Endothelial cell of umbilical vein (primary cell): ENCODE measurements at regions not wholly inside any gene's neighbourhood (a gene's known extent, or its start where the extent isn't known, plus 50 kb on each side); places are given as distances from the start of the nearest gene placed in this dataset.
"Not testable (repeated sequence)": the region's sequence is repeated elsewhere in the genome, so short reads cannot be mapped to it uniquely, and the experiment has no call there.

ENCODE experiments used
- BruUV-seq: library from RNA; stranded (reverse); fragments of 400-500 nt; replicated peaks from 2 replicates; lab custom pipeline; 2021; lab: Mats Ljungman, UMichigan
- CTCF ChIA-PET: fragments of 300-600, 350-600 bp; sonication (Branson Sonifier 250); formaldehyde crosslinking; loops from one replicate; lab custom pipeline; 2021; ENCODE audit warnings: antibody characterized with exemption, inconsistent platforms; lab: Charles Lee
- POLR2A ChIA-PET: fragments of 300-600, 350-600 bp; sonication (Branson Sonifier 250); formaldehyde crosslinking; loops from one replicate; lab custom pipeline; 2021; ENCODE audit warnings: antibody characterized with exemption, inconsistent platforms; lab: Charles Lee
- DNase-seq: peaks from one replicate; pipeline ENCODE4 v3.0.0-alpha.2; 2011; ENCODE audit warnings: low read depth, low spot score
- FAIRE-seq: peaks from 2 replicates; lab custom pipeline; 2011; peaks lifted over from hg19 to GRCh38; lab: Jason Lieb, UNC
- H2AFZ ChIP-seq: 2 replicates; pipeline ENCODE4 v1.6.0; 2012; ENCODE audit warnings: low read depth, low read length, control low read depth, inconsistent platforms
- H3K27ac ChIP-seq: 2 replicates; pipeline ENCODE4 v1.5.1; 2011; ENCODE audit warnings: low read depth, mild to moderate bottlenecking, control low read depth, low read length, moderate library complexity; ENCODE audit not compliant: insufficient read depth
- H3K27me3 ChIP-seq, 2 experiments: 2 replicates each; pipeline versions ENCODE4 v1.6.0 to v1.6.1; 2011; ENCODE audit warnings: low read length in 2 of 2, mixed read lengths in 1 of 2; ENCODE audit not compliant: control insufficient read depth in 2 of 2, insufficient read depth in 2 of 2
- H3K36me3 ChIP-seq, 2 experiments: 2 replicates in 1 of 2; 3 replicates in 1 of 2; pipeline ENCODE4 v1.5.1; 2011; ENCODE audit warnings: low read length in 2 of 2, mild to moderate bottlenecking in 1 of 2, moderate library complexity in 1 of 2; ENCODE audit not compliant: control insufficient read depth in 2 of 2, insufficient read depth in 2 of 2; ENCODE audit errors: extremely low read depth in 1 of 2
- H3K4me1 ChIP-seq: 3 replicates; pipeline ENCODE4 v1.5.1; 2011; ENCODE audit warnings: mild to moderate bottlenecking, low read length; ENCODE audit not compliant: control insufficient read depth, insufficient read depth; ENCODE audit errors: extremely low read depth
- H3K4me2 ChIP-seq: 2 replicates; pipeline ENCODE4 v1.6.1; 2011; ENCODE audit warnings: low read length, control low read depth, mixed read lengths; ENCODE audit not compliant: insufficient read depth
- H3K4me3 ChIP-seq, 3 experiments: fragments of 200-600 bp in 1 of 3; sonication (generic), shearing (Covaris generic) in 1 of 3; replicated peaks in 1 of 3; 2 replicates each; pipeline ENCODE4 v1.5.1; 2011 to 2016; ENCODE audit warnings: control low read depth in 3 of 3, low read length in 3 of 3, mild to moderate bottlenecking in 2 of 3, inconsistent platforms in 1 of 3, low read depth in 1 of 3, moderate library complexity in 1 of 3; ENCODE audit not compliant: insufficient read depth in 1 of 3
- H3K79me2 ChIP-seq: 2 replicates; pipeline ENCODE4 v1.6.0; 2012; ENCODE audit warnings: low read length, inconsistent platforms; ENCODE audit not compliant: control insufficient read depth, insufficient read depth
- H3K9ac ChIP-seq: replicated peaks from 2 replicates; pipeline ENCODE3; 2011; ENCODE audit warnings: low read length, control low read depth; ENCODE audit not compliant: insufficient read depth; ENCODE audit errors: extremely low read depth
- H3K9me1 ChIP-seq: replicated peaks from 3 replicates; pipeline ENCODE4 v1.6.0; 2011; ENCODE audit warnings: mild to moderate bottlenecking, low read length; ENCODE audit not compliant: control insufficient read depth, insufficient read depth; ENCODE audit errors: extremely low read depth
- H3K9me3 ChIP-seq: replicated peaks from 2 replicates; pipeline ENCODE4 v1.5.1; 2012; ENCODE audit warnings: low read length, inconsistent platforms; ENCODE audit not compliant: control insufficient read depth, insufficient read depth
- H4K20me1 ChIP-seq: replicated peaks from 2 replicates; pipeline ENCODE3; 2011; ENCODE audit warnings: mild to moderate bottlenecking, low read length; ENCODE audit not compliant: control insufficient read depth, insufficient read depth; ENCODE audit errors: extremely low read depth
- EZH2 ChIP-seq: IDR thresholded peaks from 2 replicates; pipeline ENCODE4 v1.6.1; 2012; ENCODE audit warnings: borderline replicate concordance, low read depth, mild to moderate bottlenecking, moderate library complexity, low read length, inconsistent platforms; ENCODE audit not compliant: severe bottlenecking
- FOS ChIP-seq: IDR thresholded peaks from 2 replicates; pipeline ENCODE4 v1.6.1; 2011; ENCODE audit warnings: mild to moderate bottlenecking, low read length, moderate library complexity, borderline replicate concordance; ENCODE audit not compliant: insufficient read depth
- JUN ChIP-seq: IDR thresholded peaks from 2 replicates; pipeline ENCODE4 v1.6.1; 2011; ENCODE audit warnings: borderline replicate concordance, low read depth; ENCODE audit not compliant: insufficient read length, insufficient read depth
- POLR2A ChIP-seq: IDR thresholded peaks from 2 replicates; pipeline ENCODE4 v1.6.1; 2012; ENCODE audit warnings: low read depth, mild to moderate bottlenecking, control low read depth, low read length
- dilution Hi-C: fragments of 300-500 bp; cut with MboI; formaldehyde crosslinking; loops from one replicate; pipeline ENCODE4 v1.15.0; 2019; ENCODE audit warnings: low sequenced_read_pairs; ENCODE audit not compliant: extremely low pct_ligation_motif_present
- intact Hi-C: fragments of 100-400 bp; cut with micrococcal nuclease; formaldehyde crosslinking; loops from one replicate; pipeline ENCODE4 v1.10.0; 2022
- TF ChIP-seq, protein P1 (sequence below), 2 donors: IDR thresholded peaks; 1 replicate in 1 of 2; 2 replicates in 1 of 2; pipeline ENCODE4 v1.5.1; 2011; ENCODE audit warnings: low read length in 2 of 2, mild to moderate bottlenecking in 2 of 2, moderate library complexity in 2 of 2, control low read depth in 1 of 2, inconsistent platforms in 1 of 2, low read depth in 1 of 2; ENCODE audit not compliant: insufficient read depth in 1 of 2; ENCODE audit errors: extremely low read depth in 1 of 2
- TF ChIP-seq, protein P2 (sequence below): IDR thresholded peaks from 2 replicates; pipeline ENCODE4 v1.6.1; 2011; ENCODE audit not compliant: insufficient read depth, insufficient read length

DNA sequence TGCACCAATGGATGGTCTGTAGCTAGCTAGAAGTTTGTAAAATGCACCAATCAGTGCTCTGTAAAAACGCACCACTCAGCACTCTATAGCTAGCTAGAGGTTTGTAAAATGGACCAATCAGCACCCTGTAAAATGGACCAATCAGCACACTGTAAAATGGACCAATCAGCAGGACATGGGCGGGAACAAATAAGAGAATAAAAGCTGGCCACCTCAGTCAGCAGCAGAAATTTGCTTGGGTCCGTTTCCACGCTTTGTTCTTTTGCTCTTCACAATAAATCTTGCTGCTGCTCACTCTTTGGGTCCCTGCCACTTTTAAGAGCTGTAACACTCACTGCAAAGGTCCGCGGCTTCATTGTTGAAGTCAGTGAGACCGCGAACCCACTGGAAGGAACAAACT is 109.5 kb downstream of the AKAP11 start:
- BruUV-seq, CTCF ChIA-PET, H3K4me1 ChIP-seq, H3K36me3 ChIP-seq, POLR2A ChIA-PET, intact Hi-C loops, FAIRE-seq, DNase-seq, H3K79me2 ChIP-seq, H3K4me3 ChIP-seq, H3K4me2 ChIP-seq, H3K9me1 ChIP-seq, H3K9ac ChIP-seq, dilution Hi-C loops, H3K27me3 ChIP-seq, H2AFZ ChIP-seq, H3K27ac ChIP-seq, H4K20me1 ChIP-seq, H3K9me3 ChIP-seq: not testable (repeated sequence)

DNA sequence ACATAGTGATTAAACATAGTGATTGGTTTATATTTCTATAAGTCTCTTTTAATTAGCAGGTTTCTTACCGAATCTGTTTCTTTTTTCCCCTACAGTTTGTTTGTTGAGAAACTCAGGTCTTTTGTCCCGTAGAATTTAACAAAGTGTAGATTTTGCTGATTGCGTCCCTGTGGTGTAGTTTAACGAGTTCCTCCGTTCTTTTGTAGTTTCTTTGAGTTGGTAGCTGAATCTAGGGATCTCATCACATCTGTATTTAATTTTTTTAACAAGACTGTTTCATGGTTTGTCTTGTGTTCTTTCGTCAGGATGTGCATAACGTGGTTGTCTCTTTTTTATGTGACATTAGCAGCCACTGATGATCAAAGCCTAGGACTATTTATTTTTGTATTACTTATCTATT is 111.1 kb downstream of the AKAP11 start:
- no peaks in the 10 kb centered on the region for H3K36me3 ChIP-seq
- H3K79me2 ChIP-seq = no peaks in the 10 kb centered on the region
- no peaks in the 10 kb centered on the region for H4K20me1 ChIP-seq
- no peaks in the 10 kb centered on the region for H3K9me3 ChIP-seq
- no peak overlapping the region for H3K4me3 ChIP-seq
- no peaks in the 10 kb centered on the region for H3K9me1 ChIP-seq
- intact Hi-C loops = no loop called here
- TF ChIP-seq, protein P1, sequence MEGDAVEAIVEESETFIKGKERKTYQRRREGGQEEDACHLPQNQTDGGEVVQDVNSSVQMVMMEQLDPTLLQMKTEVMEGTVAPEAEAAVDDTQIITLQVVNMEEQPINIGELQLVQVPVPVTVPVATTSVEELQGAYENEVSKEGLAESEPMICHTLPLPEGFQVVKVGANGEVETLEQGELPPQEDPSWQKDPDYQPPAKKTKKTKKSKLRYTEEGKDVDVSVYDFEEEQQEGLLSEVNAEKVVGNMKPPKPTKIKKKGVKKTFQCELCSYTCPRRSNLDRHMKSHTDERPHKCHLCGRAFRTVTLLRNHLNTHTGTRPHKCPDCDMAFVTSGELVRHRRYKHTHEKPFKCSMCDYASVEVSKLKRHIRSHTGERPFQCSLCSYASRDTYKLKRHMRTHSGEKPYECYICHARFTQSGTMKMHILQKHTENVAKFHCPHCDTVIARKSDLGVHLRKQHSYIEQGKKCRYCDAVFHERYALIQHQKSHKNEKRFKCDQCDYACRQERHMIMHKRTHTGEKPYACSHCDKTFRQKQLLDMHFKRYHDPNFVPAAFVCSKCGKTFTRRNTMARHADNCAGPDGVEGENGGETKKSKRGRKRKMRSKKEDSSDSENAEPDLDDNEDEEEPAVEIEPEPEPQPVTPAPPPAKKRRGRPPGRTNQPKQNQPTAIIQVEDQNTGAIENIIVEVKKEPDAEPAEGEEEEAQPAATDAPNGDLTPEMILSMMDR (IDR thresholded peaks at IDR 0.05; ENCODE audit: extremely low read depth in 1 of 2, insufficient read depth in 1 of 2, low read depth in 1 of 2, low read length in 2 of 2) = no peak
- TF ChIP-seq POLR2A = no peak
- TF ChIP-seq FOS = no peak
- TF ChIP-seq EZH2 = no peak
- TF ChIP-seq, protein P2, sequence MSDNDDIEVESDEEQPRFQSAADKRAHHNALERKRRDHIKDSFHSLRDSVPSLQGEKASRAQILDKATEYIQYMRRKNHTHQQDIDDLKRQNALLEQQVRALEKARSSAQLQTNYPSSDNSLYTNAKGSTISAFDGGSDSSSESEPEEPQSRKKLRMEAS = no peak
- no peak for TF ChIP-seq JUN
- no peak overlapping the region for H3K9ac ChIP-seq
- ChIA-PET CTCF (interaction anchor here (1.3 kb wide), 1 partner anchor 9 kb away, joined by 3 read pairs; no protein-coding TSS in a partner anchor), POLR2A (no interaction called here)
- no peak overlapping the region for H2AFZ ChIP-seq
- H3K27ac ChIP-seq = no peak overlapping the region
- dilution Hi-C loops = no loop called here
- H3K4me2 ChIP-seq = no peak overlapping the region
- H3K27me3 ChIP-seq = no peaks in the 10 kb centered on the region
- FAIRE-seq = no peak
- BruUV-seq = no TSS peak
- DNase-seq = no peak
- H3K4me1 ChIP-seq = no peaks in the 10 kb centered on the region
